ENCODE measurements at regions not wholly inside any gene's neighbourhood (a gene's known extent, or its start where the extent isn't known, plus 50 kb on each side); places are given as distances from the start of the nearest gene placed in this dataset.
A peak's percentile ranks its signal among the peaks of the same experiment; 100 is the strongest.

- Histone ChIP-seq H3K9me3 (replicated peaks; ENCODE audit: control insufficient read depth, insufficient read depth, low read depth, low read length) (no peaks in the 10 kb centered on the region), H3K4me2 (ENCODE audit: insufficient read depth, low read length) (no peak overlapping the region), H3K79me2 (ENCODE audit: control insufficient read depth, insufficient read depth, low read length) (no peaks in the 10 kb centered on the region), H3K4me1 (replicated peaks in 1 of 2; ENCODE audit: control insufficient read depth in 2 of 2, insufficient read depth in 2 of 2, low read length in 2 of 2) (no peaks in the 10 kb centered on the region), H3K27ac (ENCODE audit: extremely low read depth, low read depth, low read length) (no peak overlapping the region), H3K9me1 (ENCODE audit: control insufficient read depth, insufficient read depth, low read length) (peaks cover 10% of the 10 kb centered on the region), H2AFZ (ENCODE audit: low read depth, low read length) (no peak overlapping the region), H3K9ac (ENCODE audit: insufficient read depth in 1 of 2, low read depth in 2 of 2, low read length in 2 of 2) (no peak overlapping the region), H3K4me3 (no peak overlapping the region), H3K27me3 (ENCODE audit: control insufficient read depth in 2 of 2, insufficient read depth in 2 of 2, low read length in 2 of 2) (peaks cover 16 to 51% of the 10 kb centered on the region in 2 experiments; a peak in 4 of 5 replicates), H4K20me1 (replicated peaks; ENCODE audit: control insufficient read depth, insufficient read depth, low read length) (0 out of 2 replicates have a peak, but pooled peaks cover 8% of the 10 kb centered on the region), H3K36me3 (ENCODE audit: control insufficient read depth, insufficient read depth, low read length) (no peaks in the 10 kb centered on the region)
- intact Hi-C loops (cut with micrococcal nuclease), result no loop called here
- CTCF ChIA-PET (ENCODE audit: low intra/inter-chr PET ratio), result interaction anchor here (0.9 kb wide), 1 partner anchor 19 kb away, joined by 3 read pairs; no protein-coding TSS in a partner anchor
- peak in 2 of 4 experiments; percentile 34 for DNase-seq (ENCODE audit: extremely low read depth in 1 of 4, low spot score in 3 of 4)
- TF ChIP-seq MCM2 (IDR thresholded peaks at IDR 0.05; ENCODE audit: low read depth) (no peak), TEAD1 (CRISPR knock-in tag; IDR thresholded peaks at IDR 0.05) (no peak), ZNF398 (CRISPR knock-in tag; IDR thresholded peaks at IDR 0.05) (no peak), PHB (CRISPR knock-in tag; IDR thresholded peaks at IDR 0.05) (0 out of 2 replicates have a peak, but pooled peaks have one; percentile 29), EP300 (IDR thresholded peaks at IDR 0.05; ENCODE audit: low read length) (no peak), SREBF1 (IDR thresholded peaks at IDR 0.05; ENCODE audit: borderline replicate concordance, low read depth, low read length) (0 out of 2 replicates have a peak, but pooled peaks have one; percentile 25), ZNF668 (CRISPR knock-in tag; IDR thresholded peaks at IDR 0.05) (no peak), TEAD4 (IDR thresholded peaks at IDR 0.05; ENCODE audit: low read length) (no peak), TEAD4 (CRISPR knock-in tag; IDR thresholded peaks at IDR 0.05; ENCODE audit: borderline replicate concordance) (no peak), MYC (IDR thresholded peaks at IDR 0.05; ENCODE audit: low read depth, low read length) (no peak), MYC (CRISPR knock-in tag; IDR thresholded peaks at IDR 0.05; ENCODE audit: borderline replicate concordance, low read depth) (0 out of 2 replicates have a peak, but pooled peaks have one; percentile 15)
- peak; percentile 1; the same call in 1 of the 3 replicates for ATAC-seq
- FAIRE-seq, result no peak
- BruUV-seq (replicated peaks), result no TSS peak
- POLR2A ChIA-PET, result interaction anchor here (0.7 kb wide), 1 partner anchor 19 kb away, joined by 3 read pairs; no protein-coding TSS in a partner anchor
- WGBS (ENCODE audit: insufficient coverage, low coverage, missing lambda C conversion rate), result under 1% methylated on average over 6 of the region's 6 CpGs
- in situ Hi-C loops (cut with MboI), result no loop called here
Measured at GRCh38 chr22:22403306-22403705, 105.2 kb downstream of the ZNF280B start.
